ENCODE measurements at regions not wholly inside any gene's neighbourhood (a gene's known extent, or its start where the extent isn't known, plus 50 kb on each side); places are given as distances from the start of the nearest gene placed in this dataset.

DNA sequence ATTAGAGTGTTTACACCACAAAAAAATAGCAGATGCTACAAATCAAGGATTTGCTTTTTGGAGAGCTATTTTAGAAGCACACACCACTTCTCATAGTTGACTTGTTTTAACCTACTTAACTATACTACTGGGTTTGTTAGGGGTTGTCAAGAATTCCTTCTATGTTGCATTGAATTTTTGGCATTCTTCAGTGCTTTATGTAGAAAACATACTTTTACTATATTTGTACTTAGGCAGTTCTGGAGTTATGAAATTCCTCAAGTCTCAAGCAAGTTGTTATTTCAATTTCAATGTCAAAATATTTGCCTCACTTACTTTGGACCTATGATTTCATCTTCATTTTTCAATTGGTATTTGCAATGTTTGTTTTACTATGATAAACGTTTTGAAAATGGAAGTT is 449.6 kb downstream of the GLUD2 start:
- no peak for TF ChIP-seq CTCF (tag by site-specific recombination; IDR thresholded peaks at IDR 0.05)
- no peak for TF ChIP-seq PRDM4 (tag by site-specific recombination; IDR thresholded peaks at IDR 0.05)
- TF ChIP-seq ZNF670 (tag by site-specific recombination; IDR thresholded peaks at IDR 0.05; ENCODE audit: low read depth) = no peak
- TF ChIP-seq ZNF274 (IDR thresholded peaks at IDR 0.05; ENCODE audit: low read length) = no peak
- no peak for TF ChIP-seq ZNF274 (tag by site-specific recombination; IDR thresholded peaks at IDR 0.05; ENCODE audit: borderline replicate concordance)
- TF ChIP-seq YY1 (tag by site-specific recombination; IDR thresholded peaks at IDR 0.05) = no peak
- TF ChIP-seq KLF16 (tag by site-specific recombination; IDR thresholded peaks at IDR 0.05) = no peak
